GM23338 (cell line): ENCODE measurements at regions not wholly inside any gene's neighbourhood (a gene's known extent, or its start where the extent isn't known, plus 50 kb on each side); places are given as distances from the start of the nearest gene placed in this dataset.

Experiments
- ATAC-seq: fragments of 200-7000 bp; cut with Tn5 transposase; 3 replicates; pipeline ENCODE4 v1.9.1; 2020
- DNase-seq: peaks from one replicate; pipeline ENCODE4 v3.0.0-alpha.2; 2015; ENCODE audit warnings: low spot score
- H2AFZ ChIP-seq: fragments of 200-600 bp; sonication (generic); 2 replicates; pipeline ENCODE4 v1.8.0; 2016; ENCODE audit warnings: antibody characterized with exemption, mild to moderate bottlenecking, moderate library complexity
- H3F3A ChIP-seq: fragments of 200-600 bp; sonication (generic); replicated peaks from 2 replicates; pipeline ENCODE4 v1.8.0; 2017; ENCODE audit warnings: antibody characterized with exemption, mixed run types, low read depth
- H3K27ac ChIP-seq: fragments of 200-600 bp; sonication (generic); 2 replicates; pipeline ENCODE4 v1.6.1; 2016; ENCODE audit warnings: low read depth
- H3K27me3 ChIP-seq: fragments of 200-600 bp; sonication (generic); 2 replicates; pipeline ENCODE4 v1.8.0; 2016; ENCODE audit warnings: mild to moderate bottlenecking, mixed run types, moderate library complexity; ENCODE audit not compliant: insufficient read depth
- H3K36me3 ChIP-seq: fragments of 200-600 bp; sonication (generic); 2 replicates; pipeline ENCODE4 v1.8.0; 2016; ENCODE audit warnings: mild to moderate bottlenecking; ENCODE audit not compliant: insufficient read depth
- H3K4me1 ChIP-seq: fragments of 200-600 bp; sonication (generic); 2 replicates; pipeline ENCODE4 v1.8.0; 2016; ENCODE audit warnings: mild to moderate bottlenecking, moderate library complexity; ENCODE audit not compliant: insufficient read depth
- H3K4me2 ChIP-seq: fragments of 200-600 bp; sonication (generic); 2 replicates; pipeline ENCODE4 v1.7.1; 2017; ENCODE audit warnings: mixed run types
- H3K4me3 ChIP-seq: fragments of 200-600 bp; sonication (generic); 2 replicates; pipeline ENCODE4 v1.6.1; 2016; ENCODE audit warnings: mixed run types
- H3K79me2 ChIP-seq: fragments of 200-600 bp; sonication (generic); replicated peaks from 2 replicates; pipeline ENCODE4 v1.8.0; 2017; ENCODE audit warnings: mild to moderate bottlenecking; ENCODE audit not compliant: insufficient read depth
- H3K9me2 ChIP-seq: fragments of 200-600 bp; sonication (generic); 2 replicates; pipeline ENCODE4 v1.8.0; 2017; ENCODE audit not compliant: insufficient read depth
- H4K20me1 ChIP-seq: fragments of 200-600 bp; sonication (generic); replicated peaks from 2 replicates; pipeline ENCODE4 v1.8.0; 2017; ENCODE audit warnings: mild to moderate bottlenecking; ENCODE audit not compliant: insufficient read depth
- H3K27ac Mint-ChIP-seq: 2 replicates; pipeline ENCODE4 v1.8.0; 2020; ENCODE audit warnings: inconsistent platforms, mild to moderate bottlenecking, moderate library complexity, mixed read lengths
- H3K27me3 Mint-ChIP-seq: 3 replicates; pipeline ENCODE4 v1.8.0; 2022; ENCODE audit warnings: low read depth, mild to moderate bottlenecking, moderate library complexity, mixed read lengths, inconsistent platforms; ENCODE audit not compliant: insufficient read depth, poor library complexity
- H3K36me3 Mint-ChIP-seq: 3 replicates; pipeline ENCODE4 v1.8.0; 2021; ENCODE audit warnings: low read depth, mild to moderate bottlenecking, inconsistent platforms, moderate library complexity, mixed read lengths
- H3K4me1 Mint-ChIP-seq: 3 replicates; pipeline ENCODE4 v1.8.0; 2020; ENCODE audit warnings: mild to moderate bottlenecking, inconsistent platforms, mixed read lengths
- H3K4me3 Mint-ChIP-seq: 3 replicates; pipeline ENCODE4 v1.8.0; 2021; ENCODE audit warnings: moderate library complexity, mild to moderate bottlenecking, inconsistent platforms, mixed read lengths
- H3K9me3 Mint-ChIP-seq: 3 replicates; pipeline ENCODE4 v1.8.0; 2020; ENCODE audit warnings: moderate library complexity, mild to moderate bottlenecking, inconsistent platforms, mixed read lengths
- CREB1 ChIP-seq: fragments of 250-450 bp; sonication (Bioruptor Pico); IDR thresholded peaks from 2 replicates; pipeline ENCODE4 v1.5.0; 2020; ENCODE audit warnings: low read depth, mild to moderate bottlenecking, moderate library complexity
- CTCF ChIP-seq, 2 experiments: fragments of 200-600 bp in 1 of 2; sonication (generic) in 1 of 2; conservative IDR thresholded peaks; 2 replicates each; pipeline versions ENCODE4 v1.5.1 to v1.6.1; 2016 to 2017; ENCODE audit warnings: antibody characterized with exemption in 2 of 2, low read depth in 2 of 2, mild to moderate bottlenecking in 2 of 2, moderate library complexity in 1 of 2
- ETS1 ChIP-seq: IDR thresholded peaks from 2 replicates; pipeline ENCODE4 v1.6.1; 2016; ENCODE audit warnings: antibody characterized with exemption
- NANOG ChIP-seq: IDR thresholded peaks from 2 replicates; pipeline ENCODE4 v1.6.1; 2016; ENCODE audit warnings: antibody characterized with exemption, borderline replicate concordance
- POLR2AphosphoS5 ChIP-seq: IDR thresholded peaks from 2 replicates; pipeline ENCODE4 v1.6.1; 2016; ENCODE audit warnings: antibody characterized with exemption, low read depth
- STAT1 ChIP-seq: IDR thresholded peaks from one replicate; pipeline ENCODE4 v1.6.1; 2016; ENCODE audit warnings: antibody characterized with exemption; ENCODE audit not compliant: unreplicated experiment
- ZNF114 ChIP-seq: fragments of 250-450 bp; sonication (Bioruptor Pico); IDR thresholded peaks from 2 replicates; pipeline ENCODE4 v1.5.0; 2020; ENCODE audit warnings: mild to moderate bottlenecking, moderate library complexity
- ZNF331 ChIP-seq: fragments of 250-450 bp; sonication (Bioruptor Pico); IDR thresholded peaks from 2 replicates; pipeline ENCODE4 v1.5.0; 2020; ENCODE audit warnings: low read depth, mild to moderate bottlenecking, moderate library complexity
- TF ChIP-seq, protein P1 (sequence below): IDR thresholded peaks from one replicate; pipeline ENCODE4 v1.6.1; 2018; ENCODE audit warnings: antibody characterized with exemption; ENCODE audit not compliant: unreplicated experiment

GRCh38 chr7:21134631-21135030 is 293.3 kb upstream of the SP4 start (continued):
- TF ChIP-seq, protein P1, sequence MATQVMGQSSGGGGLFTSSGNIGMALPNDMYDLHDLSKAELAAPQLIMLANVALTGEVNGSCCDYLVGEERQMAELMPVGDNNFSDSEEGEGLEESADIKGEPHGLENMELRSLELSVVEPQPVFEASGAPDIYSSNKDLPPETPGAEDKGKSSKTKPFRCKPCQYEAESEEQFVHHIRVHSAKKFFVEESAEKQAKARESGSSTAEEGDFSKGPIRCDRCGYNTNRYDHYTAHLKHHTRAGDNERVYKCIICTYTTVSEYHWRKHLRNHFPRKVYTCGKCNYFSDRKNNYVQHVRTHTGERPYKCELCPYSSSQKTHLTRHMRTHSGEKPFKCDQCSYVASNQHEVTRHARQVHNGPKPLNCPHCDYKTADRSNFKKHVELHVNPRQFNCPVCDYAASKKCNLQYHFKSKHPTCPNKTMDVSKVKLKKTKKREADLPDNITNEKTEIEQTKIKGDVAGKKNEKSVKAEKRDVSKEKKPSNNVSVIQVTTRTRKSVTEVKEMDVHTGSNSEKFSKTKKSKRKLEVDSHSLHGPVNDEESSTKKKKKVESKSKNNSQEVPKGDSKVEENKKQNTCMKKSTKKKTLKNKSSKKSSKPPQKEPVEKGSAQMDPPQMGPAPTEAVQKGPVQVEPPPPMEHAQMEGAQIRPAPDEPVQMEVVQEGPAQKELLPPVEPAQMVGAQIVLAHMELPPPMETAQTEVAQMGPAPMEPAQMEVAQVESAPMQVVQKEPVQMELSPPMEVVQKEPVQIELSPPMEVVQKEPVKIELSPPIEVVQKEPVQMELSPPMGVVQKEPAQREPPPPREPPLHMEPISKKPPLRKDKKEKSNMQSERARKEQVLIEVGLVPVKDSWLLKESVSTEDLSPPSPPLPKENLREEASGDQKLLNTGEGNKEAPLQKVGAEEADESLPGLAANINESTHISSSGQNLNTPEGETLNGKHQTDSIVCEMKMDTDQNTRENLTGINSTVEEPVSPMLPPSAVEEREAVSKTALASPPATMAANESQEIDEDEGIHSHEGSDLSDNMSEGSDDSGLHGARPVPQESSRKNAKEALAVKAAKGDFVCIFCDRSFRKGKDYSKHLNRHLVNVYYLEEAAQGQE: no peak
- TF ChIP-seq NANOG: no peak
- no peak for TF ChIP-seq ETS1
- TF ChIP-seq CREB1 (CRISPR knock-in tag): no peak
- no peak for TF ChIP-seq ZNF331 (CRISPR knock-in tag)
- TF ChIP-seq CTCF (conservative IDR thresholded peaks at IDR 0.05; ENCODE audit: low read depth in 2 of 2): no peak

DNA sequence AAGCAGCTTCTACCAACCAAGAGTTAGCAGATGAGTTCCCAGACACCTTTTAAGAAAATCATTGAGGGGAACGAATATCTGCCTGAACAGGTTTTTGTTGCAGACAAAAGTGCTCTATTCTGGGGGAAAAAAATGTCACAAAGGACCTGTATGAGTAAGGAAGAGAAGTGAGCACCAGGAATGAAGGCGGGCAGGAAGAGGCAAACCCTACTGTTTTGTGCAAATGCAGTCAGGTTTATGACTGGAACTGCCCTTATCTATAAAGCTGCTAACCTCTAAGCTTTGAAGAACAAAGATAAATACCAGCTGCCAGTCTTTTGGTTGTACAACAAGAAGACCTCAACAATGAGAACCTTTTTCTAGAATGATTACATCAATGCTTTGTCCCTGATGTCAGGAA is 292.4 kb upstream of the SP4 start:
- no peaks in the 10 kb centered on the region for H3K27me3 ChIP-seq
- ATAC-seq: no peak
- DNase-seq: no peak
- H2AFZ ChIP-seq: no peak overlapping the region
- no peaks in the 10 kb centered on the region for H3K36me3 ChIP-seq
- Mint-ChIP-seq H3K36me3 (no peaks in the 10 kb centered on the region), H3K4me3 (no peak overlapping the region), H3K9me3 (no peaks in the 10 kb centered on the region), H3K4me1 (no peaks in the 10 kb centered on the region), H3K27ac (no peak overlapping the region), H3K27me3 (peaks cover 7% of the 10 kb centered on the region)
- no peaks in the 10 kb centered on the region for H3K4me1 ChIP-seq
- H3K27ac ChIP-seq: no peak overlapping the region
- H4K20me1 ChIP-seq: no peaks in the 10 kb centered on the region
- no peak overlapping the region for H3K4me2 ChIP-seq
- no peaks in the 10 kb centered on the region for H3F3A ChIP-seq
- H3K4me3 ChIP-seq: no peak overlapping the region
- no peaks in the 10 kb centered on the region for H3K79me2 ChIP-seq
- H3K9me2 ChIP-seq: no peaks in the 10 kb centered on the region; the same call in 1 of the 2 replicates
- TF ChIP-seq POLR2AphosphoS5 (no peak), CREB1 (CRISPR knock-in tag) (no peak), CTCF (conservative IDR thresholded peaks at IDR 0.05; ENCODE audit: low read depth in 2 of 2) (no peak), ETS1 (no peak), ZNF114 (CRISPR knock-in tag) (no peak), STAT1 (no peak), NANOG (no peak)
